ENCODE measurements at regions not wholly inside any gene's neighbourhood (a gene's known extent, or its start where the extent isn't known, plus 50 kb on each side); places are given as distances from the start of the nearest gene placed in this dataset.

GRCh38 chr16:86951831-86952598, 365.2 kb downstream of the C16orf95 start:
- no peak overlapping the region for H4K5ac ChIP-seq (ENCODE audit: low read length)
- no peak overlapping the region for H2BK5ac ChIP-seq (ENCODE audit: low read length)
- H2BK120ac ChIP-seq (ENCODE audit: low read depth, low read length) = no peak overlapping the region
- H3K56ac ChIP-seq (ENCODE audit: low read length) = no peak overlapping the region
- H3K4me3 ChIP-seq (ENCODE audit: low read length) = no peak overlapping the region
- H3K79me2 ChIP-seq (ENCODE audit: control insufficient read depth, insufficient read depth, low read length) = no peaks in the 10 kb centered on the region
- no peak overlapping the region for H3K9ac ChIP-seq (ENCODE audit: low read length)
- no peak overlapping the region for H2BK15ac ChIP-seq (replicated peaks; ENCODE audit: low read depth)
- no peak overlapping the region for H4K8ac ChIP-seq (ENCODE audit: low read depth, low read length)
- no peak overlapping the region for H3K4me2 ChIP-seq (ENCODE audit: low read length)
- no CpG with 5 or more reads among the region's 13 CpGs for WGBS (ENCODE audit: extremely low coverage, insufficient coverage, low lambda C conversion rate)
- DNase-seq = peak; percentile 67
- no peak overlapping the region for H3K27ac ChIP-seq (ENCODE audit: low read depth, low read length)
- no peaks in the 10 kb centered on the region for H3K79me1 ChIP-seq (ENCODE audit: low read length)
- H2AK5ac ChIP-seq (ENCODE audit: low read length) = no peak overlapping the region
- H3K27me3 ChIP-seq (ENCODE audit: insufficient read depth, low read length, poor library complexity) = no peaks in the 10 kb centered on the region
- no peak overlapping the region for H3K4ac ChIP-seq (ENCODE audit: low read depth, low read length)
- H3K4me1 ChIP-seq (ENCODE audit: control insufficient read depth, low read depth, low read length) = peaks cover 2% of the 10 kb centered on the region
- H3K18ac ChIP-seq (ENCODE audit: low read length) = no peak overlapping the region
- H3K36me3 ChIP-seq (ENCODE audit: control insufficient read depth, insufficient read depth, low read length) = no peaks in the 10 kb centered on the region
- no peak overlapping the region for H3K23ac ChIP-seq (ENCODE audit: low read length)

GRCh38 chr16:86952769-86953168, 364.4 kb downstream of the C16orf95 start:
- no peaks in the 10 kb centered on the region for H3K36me3 ChIP-seq (ENCODE audit: control insufficient read depth, insufficient read depth, low read length)
- H3K4ac ChIP-seq (ENCODE audit: low read depth, low read length) = no peak overlapping the region
- H3K4me3 ChIP-seq (ENCODE audit: low read length) = no peak overlapping the region
- no peak overlapping the region for H3K23ac ChIP-seq (ENCODE audit: low read length)
- no peaks in the 10 kb centered on the region for H3K79me1 ChIP-seq (ENCODE audit: low read length)
- no peak overlapping the region for H3K4me2 ChIP-seq (ENCODE audit: low read length)
- no peak overlapping the region for H3K27ac ChIP-seq (ENCODE audit: low read depth, low read length)
- H2BK5ac ChIP-seq (ENCODE audit: low read length) = no peak overlapping the region
- peak; percentile 55 for DNase-seq
- H2BK120ac ChIP-seq (ENCODE audit: low read depth, low read length) = no peak overlapping the region
- no peak overlapping the region for H4K8ac ChIP-seq (ENCODE audit: low read depth, low read length)
- H3K4me1 ChIP-seq (ENCODE audit: control insufficient read depth, low read depth, low read length) = peaks cover 2% of the 10 kb centered on the region
- no peaks in the 10 kb centered on the region for H3K27me3 ChIP-seq (ENCODE audit: insufficient read depth, low read length, poor library complexity)
- H2BK15ac ChIP-seq (replicated peaks; ENCODE audit: low read depth) = no peak overlapping the region
- peak overlapping the region; percentile 67 for H3K56ac ChIP-seq (ENCODE audit: low read length)
- H3K79me2 ChIP-seq (ENCODE audit: control insufficient read depth, insufficient read depth, low read length) = no peaks in the 10 kb centered on the region
- no peak overlapping the region for H3K9ac ChIP-seq (ENCODE audit: low read length)
- H4K5ac ChIP-seq (ENCODE audit: low read length) = no peak overlapping the region
- no peak overlapping the region for H3K18ac ChIP-seq (ENCODE audit: low read length)
- peak overlapping the region; percentile 74 for H2AK5ac ChIP-seq (ENCODE audit: low read length)

- Histone ChIP-seq H2AK5ac (ENCODE audit: low read length) (no peak overlapping the region), H3K27me3 (ENCODE audit: insufficient read depth, low read length, poor library complexity) (no peaks in the 10 kb centered on the region), H3K23ac (ENCODE audit: low read length) (no peak overlapping the region), H3K4me2 (ENCODE audit: low read length) (no peak overlapping the region), H2BK15ac (replicated peaks; ENCODE audit: low read depth) (no peak overlapping the region), H3K4ac (ENCODE audit: low read depth, low read length) (peak overlapping the region; percentile 46), H3K9ac (ENCODE audit: low read length) (peak overlapping the region; percentile 21), H3K18ac (ENCODE audit: low read length) (peak overlapping the region; percentile 41), H2BK5ac (ENCODE audit: low read length) (peak overlapping the region; percentile 59), H3K36me3 (ENCODE audit: control insufficient read depth, insufficient read depth, low read length) (no peaks in the 10 kb centered on the region), H3K79me1 (ENCODE audit: low read length) (no peaks in the 10 kb centered on the region), H3K4me3 (ENCODE audit: low read length) (no peak overlapping the region), H4K8ac (ENCODE audit: low read depth, low read length) (no peak overlapping the region), H3K56ac (ENCODE audit: low read length) (peak overlapping the region; percentile 77), H3K4me1 (ENCODE audit: control insufficient read depth, low read depth, low read length) (peaks cover 2% of the 10 kb centered on the region), H4K5ac (ENCODE audit: low read length) (no peak overlapping the region), H2BK120ac (ENCODE audit: low read depth, low read length) (peak overlapping the region; percentile 21), H3K79me2 (ENCODE audit: control insufficient read depth, insufficient read depth, low read length) (no peaks in the 10 kb centered on the region), H3K27ac (ENCODE audit: low read depth, low read length) (peak overlapping the region; percentile 12)
- WGBS (ENCODE audit: extremely low coverage, insufficient coverage, low lambda C conversion rate) = no CpG with 5 or more reads among the region's 29 CpGs
- DNase-seq = peak; percentile 74
Observed at GRCh38 chr16:86953631-86954391, 363.4 kb downstream of the C16orf95 start.

- Histone ChIP-seq H3K4ac (ENCODE audit: low read depth, low read length) (no peak overlapping the region), H3K9ac (ENCODE audit: low read length) (no peak overlapping the region), H2AK5ac (ENCODE audit: low read length) (no peak overlapping the region), H2BK5ac (ENCODE audit: low read length) (no peak overlapping the region), H2BK120ac (ENCODE audit: low read depth, low read length) (no peak overlapping the region), H4K5ac (ENCODE audit: low read length) (no peak overlapping the region), H3K79me2 (ENCODE audit: control insufficient read depth, insufficient read depth, low read length) (no peaks in the 10 kb centered on the region), H3K56ac (ENCODE audit: low read length) (peak overlapping the region; percentile 34), H3K18ac (ENCODE audit: low read length) (no peak overlapping the region), H3K27ac (ENCODE audit: low read depth, low read length) (no peak overlapping the region), H3K4me1 (ENCODE audit: control insufficient read depth, low read depth, low read length) (peaks cover 2% of the 10 kb centered on the region), H2BK15ac (replicated peaks; ENCODE audit: low read depth) (no peak overlapping the region), H3K4me3 (ENCODE audit: low read length) (no peak overlapping the region), H4K8ac (ENCODE audit: low read depth, low read length) (no peak overlapping the region), H3K36me3 (ENCODE audit: control insufficient read depth, insufficient read depth, low read length) (no peaks in the 10 kb centered on the region), H3K23ac (ENCODE audit: low read length) (no peak overlapping the region), H3K79me1 (ENCODE audit: low read length) (no peaks in the 10 kb centered on the region), H3K4me2 (ENCODE audit: low read length) (no peak overlapping the region), H3K27me3 (ENCODE audit: insufficient read depth, low read length, poor library complexity) (no peaks in the 10 kb centered on the region)
- no peak for DNase-seq
- no CpG with 5 or more reads among the region's 13 CpGs for WGBS (ENCODE audit: extremely low coverage, insufficient coverage, low lambda C conversion rate)
Observed at GRCh38 chr16:86955136-86955855, 361.9 kb downstream of the C16orf95 start.

GRCh38 chr16:86956437-86956836, 360.8 kb downstream of the C16orf95 start:
- Histone ChIP-seq H3K27ac (ENCODE audit: low read depth, low read length) (no peak overlapping the region), H4K5ac (ENCODE audit: low read length) (no peak overlapping the region), H3K4me1 (ENCODE audit: control insufficient read depth, low read depth, low read length) (peaks cover 2% of the 10 kb centered on the region), H3K4ac (ENCODE audit: low read depth, low read length) (no peak overlapping the region), H2BK5ac (ENCODE audit: low read length) (no peak overlapping the region), H3K79me1 (ENCODE audit: low read length) (no peaks in the 10 kb centered on the region), H3K27me3 (ENCODE audit: insufficient read depth, low read length, poor library complexity) (no peaks in the 10 kb centered on the region), H3K18ac (ENCODE audit: low read length) (no peak overlapping the region), H3K23ac (ENCODE audit: low read length) (no peak overlapping the region), H3K36me3 (ENCODE audit: control insufficient read depth, insufficient read depth, low read length) (no peaks in the 10 kb centered on the region), H3K9ac (ENCODE audit: low read length) (no peak overlapping the region), H2BK120ac (ENCODE audit: low read depth, low read length) (no peak overlapping the region), H2BK15ac (replicated peaks; ENCODE audit: low read depth) (no peak overlapping the region), H3K4me2 (ENCODE audit: low read length) (no peak overlapping the region), H4K8ac (ENCODE audit: low read depth, low read length) (no peak overlapping the region), H3K4me3 (ENCODE audit: low read length) (no peak overlapping the region), H3K56ac (ENCODE audit: low read length) (no peak overlapping the region), H3K79me2 (ENCODE audit: control insufficient read depth, insufficient read depth, low read length) (no peaks in the 10 kb centered on the region), H2AK5ac (ENCODE audit: low read length) (no peak overlapping the region)
- WGBS (ENCODE audit: extremely low coverage, insufficient coverage, low lambda C conversion rate) = no CpG with 5 or more reads among the region's 15 CpGs
- DNase-seq = no peak
